ENCODE measurements at regions not wholly inside any gene's neighbourhood (a gene's known extent, or its start where the extent isn't known, plus 50 kb on each side); places are given as distances from the start of the nearest gene placed in this dataset.

DNA sequence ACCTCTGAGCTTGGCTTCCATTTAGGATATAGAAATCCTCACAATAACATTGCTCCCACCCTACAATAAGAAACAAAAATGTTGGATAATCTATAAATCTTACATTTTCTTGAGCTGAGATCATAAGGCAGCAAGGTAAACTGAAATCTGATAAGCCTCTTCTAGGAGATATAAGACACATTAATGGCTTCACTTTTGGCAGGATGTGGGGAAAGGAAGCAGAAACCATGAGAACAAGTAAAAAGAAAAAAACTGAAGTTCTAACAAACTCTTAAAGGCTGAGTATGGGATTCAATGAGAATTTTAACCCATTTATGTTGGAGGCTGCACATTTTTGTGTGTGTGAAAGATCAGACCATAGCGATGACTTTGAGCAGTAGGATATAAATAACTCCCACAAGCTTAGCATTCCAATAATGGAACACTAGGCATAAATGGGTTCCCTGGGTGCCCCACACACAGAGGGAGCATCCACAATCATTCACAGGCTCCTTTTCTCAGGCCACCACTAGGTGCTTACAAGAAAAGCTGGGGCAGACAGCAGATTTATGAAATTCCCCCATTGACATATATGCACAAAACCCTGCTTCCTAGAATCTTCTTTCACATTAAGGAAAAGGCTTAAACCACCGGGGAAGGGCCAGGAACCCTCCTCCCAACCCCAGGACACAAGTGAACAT is 564.9 kb upstream of the MGMT start:
- DNase-seq (ENCODE audit: extremely low read depth in 1 of 2, low read depth in 1 of 2), result no peak

DNA sequence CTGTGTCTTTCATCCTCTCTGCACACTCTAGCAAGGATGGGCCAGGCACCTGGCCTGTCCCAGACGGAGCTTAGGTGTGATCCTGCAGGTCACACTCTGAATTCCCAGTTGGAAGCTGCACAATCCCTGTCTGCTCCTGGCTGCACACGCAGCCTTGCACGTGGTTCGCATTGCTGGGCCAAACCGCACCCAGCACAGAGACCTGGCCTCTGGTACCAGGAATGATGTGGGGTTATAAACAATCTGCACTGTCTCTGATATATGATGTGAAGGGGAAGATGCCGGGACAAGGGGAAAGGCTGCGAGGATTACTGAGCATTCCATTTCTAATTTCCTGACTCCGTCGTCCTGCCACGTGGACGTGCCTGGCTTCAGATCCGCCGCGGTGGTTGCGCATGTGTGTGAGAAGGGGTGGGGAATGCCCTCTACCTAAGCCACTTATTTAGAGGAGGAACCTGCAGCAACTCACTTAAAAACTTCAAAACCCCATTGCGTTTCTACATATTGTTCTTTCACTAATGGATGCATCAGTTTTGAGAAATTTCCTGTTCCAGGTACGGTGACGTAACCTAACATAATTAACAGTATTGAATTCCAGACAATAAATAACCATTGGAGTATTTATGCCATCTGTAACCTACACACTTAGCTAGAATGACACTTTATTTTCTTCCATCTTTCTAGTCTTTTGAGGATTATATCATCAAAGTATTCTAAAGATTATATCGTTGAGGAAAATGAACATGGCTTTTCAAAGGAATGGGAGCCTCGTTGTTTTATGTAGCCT is 559.7 kb upstream of the MGMT start:
- no peak for DNase-seq (ENCODE audit: extremely low read depth in 1 of 2, low read depth in 1 of 2)

DNA sequence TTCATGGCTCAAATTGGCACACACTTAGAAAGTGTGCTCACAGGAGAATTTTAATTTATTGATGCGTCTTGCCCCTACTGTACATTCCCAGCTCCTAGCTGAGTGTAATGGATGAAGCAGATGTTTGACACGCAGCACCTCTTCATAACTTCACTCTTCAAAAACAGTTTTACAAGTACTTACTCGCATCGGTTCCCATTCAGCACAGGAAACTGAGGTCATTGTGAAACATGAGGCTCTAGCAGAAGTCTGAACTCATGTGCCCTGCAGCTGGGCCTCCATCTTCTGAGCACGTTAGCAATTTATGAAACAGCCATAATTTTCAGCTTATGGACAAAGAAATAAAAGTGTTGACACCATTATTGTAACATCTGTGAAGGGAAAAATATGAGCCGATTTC is 558.9 kb upstream of the MGMT start:
- no peak for DNase-seq (ENCODE audit: extremely low read depth in 1 of 2, low read depth in 1 of 2)

DNA sequence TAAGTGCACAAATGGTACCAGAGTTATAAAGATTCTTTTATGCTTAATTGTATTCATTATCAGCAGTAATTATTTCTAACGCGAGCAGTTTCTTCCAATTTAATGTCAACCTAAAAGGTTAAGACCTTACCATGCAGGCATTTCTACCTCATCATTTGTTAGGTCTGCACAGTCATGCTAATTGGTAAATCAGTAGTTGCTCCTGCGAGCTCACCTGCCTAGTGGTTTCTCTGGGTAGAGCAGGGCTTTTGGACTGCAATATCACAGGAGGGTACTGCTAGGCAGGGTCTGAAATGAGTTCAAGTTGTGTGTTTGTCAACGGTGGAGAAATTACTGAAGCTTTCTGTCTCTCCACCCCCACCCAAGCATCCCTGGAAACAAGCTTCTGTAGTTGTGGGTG is 558.5 kb upstream of the MGMT start:
- DNase-seq (ENCODE audit: extremely low read depth in 1 of 2, low read depth in 1 of 2), result no peak

DNA sequence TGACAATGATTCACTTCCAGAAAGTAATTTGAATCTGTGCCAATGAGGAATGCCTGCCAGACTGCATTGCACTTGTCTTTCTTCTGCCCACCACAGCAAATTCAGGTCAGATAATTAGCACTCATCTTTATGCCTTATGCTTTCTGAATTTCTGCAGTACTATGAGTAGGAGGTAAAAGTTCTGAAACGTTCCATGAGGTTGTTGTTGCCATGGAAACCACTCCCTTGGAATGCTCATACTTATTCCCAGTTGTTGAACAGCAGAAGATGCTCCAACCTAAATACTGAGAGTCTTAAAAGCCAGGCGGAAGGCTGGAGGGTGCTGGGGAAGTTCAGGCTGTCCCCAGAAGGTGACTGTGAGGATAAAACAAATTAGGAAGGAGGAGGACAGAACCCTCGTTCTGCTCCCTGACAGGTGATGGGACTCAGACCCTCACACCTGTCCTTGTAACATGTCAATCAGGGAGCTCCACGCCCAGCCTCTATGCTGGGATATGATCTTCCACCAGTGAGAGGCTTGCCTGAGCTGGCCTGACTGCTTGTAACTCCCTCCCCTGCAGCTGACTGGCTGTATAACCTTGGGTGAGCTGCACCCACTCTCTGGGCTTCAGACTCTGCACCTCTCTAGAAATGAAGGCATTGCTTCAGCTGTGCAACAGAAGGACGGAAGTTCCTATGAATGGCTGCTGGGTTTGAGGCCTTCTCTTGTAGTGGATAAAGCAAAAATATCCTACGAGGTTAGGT is 554.3 kb upstream of the MGMT start:
- DNase-seq (ENCODE audit: extremely low read depth in 1 of 2, low read depth in 1 of 2), result no peak

DNA sequence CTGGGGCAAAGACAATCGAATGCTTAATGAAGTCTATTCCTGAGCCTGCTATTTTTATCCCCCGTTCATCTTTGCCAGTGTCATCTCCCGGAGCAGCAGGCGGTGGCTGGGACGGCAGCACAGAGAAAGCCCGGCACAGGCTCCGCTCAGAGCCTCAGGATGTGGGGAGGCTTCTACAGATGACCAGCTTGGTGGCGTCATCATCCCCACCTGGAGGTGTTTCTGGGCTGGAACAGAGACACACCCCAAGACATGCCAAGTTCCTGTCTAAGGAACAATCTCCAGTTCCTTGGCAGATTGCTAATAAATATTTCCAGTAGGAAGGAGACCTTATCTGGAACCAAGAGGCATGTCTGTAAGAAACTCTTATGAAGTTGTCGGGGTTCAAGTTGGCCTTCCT is 552.4 kb upstream of the MGMT start:
- DNase-seq (ENCODE audit: extremely low read depth in 1 of 2, low read depth in 1 of 2), result no peak

DNA sequence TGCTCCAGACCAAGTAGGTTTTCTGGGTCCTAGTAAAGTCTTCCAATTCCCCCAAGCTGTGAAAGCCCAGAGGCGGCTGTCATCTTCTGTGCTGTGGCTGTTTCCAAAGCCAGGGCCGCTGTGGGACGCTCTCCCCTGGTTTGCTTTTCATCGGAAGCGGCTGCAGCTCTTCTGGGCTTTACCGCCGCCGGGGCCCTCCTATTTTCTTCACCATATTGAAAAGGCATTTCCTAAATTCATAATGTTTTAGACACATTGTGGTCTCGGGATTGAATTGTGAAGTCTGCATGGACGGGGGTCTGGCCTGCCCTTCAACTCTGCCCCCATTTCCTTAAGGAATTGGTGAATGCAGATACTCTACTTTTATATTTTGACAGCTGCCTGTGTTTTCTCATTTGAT is 551.4 kb upstream of the MGMT start:
- no peak for DNase-seq (ENCODE audit: extremely low read depth in 1 of 2, low read depth in 1 of 2)

DNA sequence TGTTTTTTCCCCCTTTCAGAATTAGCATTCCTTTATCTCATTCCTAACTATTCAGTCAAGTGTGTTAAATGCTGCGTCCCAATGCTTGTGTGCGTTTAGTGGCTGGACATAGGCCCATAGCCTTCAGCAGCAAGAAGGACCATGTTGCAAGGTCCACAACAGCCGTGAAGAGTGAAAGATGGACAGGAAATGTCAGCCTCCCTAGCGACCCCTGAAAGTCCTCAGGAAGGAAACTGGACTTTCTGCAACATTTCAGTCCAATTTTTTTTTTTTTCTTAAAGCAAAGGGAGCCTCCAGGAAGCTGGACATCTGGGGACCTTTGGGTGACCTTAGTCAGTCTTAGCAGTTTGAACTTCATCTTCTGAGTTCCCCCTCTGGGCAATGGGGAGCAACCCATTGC is 550.7 kb upstream of the MGMT start:
- no peak for DNase-seq (ENCODE audit: extremely low read depth in 1 of 2, low read depth in 1 of 2)

DNA sequence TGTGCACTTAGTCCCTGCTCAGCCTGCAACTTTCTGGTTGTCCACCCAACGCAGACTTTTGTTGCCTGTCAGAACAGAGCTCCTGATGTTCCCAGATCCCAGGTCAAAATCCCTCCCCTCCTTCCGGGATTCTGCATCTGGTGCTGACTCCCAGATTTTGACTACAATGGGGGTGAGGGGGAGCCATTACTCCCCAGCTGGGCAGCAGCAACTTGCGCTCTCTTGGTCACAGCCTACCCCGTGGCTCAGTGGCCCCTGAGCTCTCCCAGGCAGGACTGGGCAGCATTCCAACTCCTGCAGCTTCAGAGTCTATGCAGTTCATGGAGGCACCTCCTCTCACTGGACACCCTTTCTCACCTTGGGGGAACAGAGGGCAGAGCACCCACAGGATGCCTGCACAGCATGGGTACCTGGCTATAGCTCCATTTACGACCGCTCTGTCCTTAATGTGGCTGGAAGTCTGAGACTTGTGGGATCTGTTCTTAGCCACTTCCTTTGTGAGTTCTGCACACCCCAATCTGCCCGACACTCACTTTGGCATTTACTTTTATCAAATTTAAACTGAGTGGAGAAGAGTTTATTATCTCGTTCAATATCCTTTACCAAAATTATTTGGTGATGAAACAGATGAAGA is 545.5 kb upstream of the MGMT start:
- DNase-seq (ENCODE audit: extremely low read depth in 1 of 2, low read depth in 1 of 2), result no peak

DNA sequence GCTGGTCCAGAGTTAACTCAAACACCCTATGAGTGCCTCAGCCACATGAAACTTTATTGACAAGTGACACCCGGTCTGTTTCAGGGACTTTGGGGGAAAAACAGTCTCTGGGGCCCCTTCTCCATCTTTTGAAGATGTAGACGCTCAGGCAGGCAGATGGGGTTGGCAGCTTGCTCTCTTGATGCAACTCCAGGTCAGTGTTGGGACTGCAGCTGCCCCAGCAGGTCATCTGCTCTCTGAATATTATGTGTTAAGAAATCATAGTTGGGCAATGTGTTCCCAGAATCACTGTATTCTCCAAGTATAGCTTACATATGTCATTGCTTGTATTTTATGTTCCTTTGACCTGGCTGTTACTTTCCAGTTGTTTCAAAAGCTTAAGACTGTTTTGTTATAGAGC is 544.9 kb upstream of the MGMT start:
- DNase-seq (ENCODE audit: extremely low read depth in 1 of 2, low read depth in 1 of 2), result no peak

DNA sequence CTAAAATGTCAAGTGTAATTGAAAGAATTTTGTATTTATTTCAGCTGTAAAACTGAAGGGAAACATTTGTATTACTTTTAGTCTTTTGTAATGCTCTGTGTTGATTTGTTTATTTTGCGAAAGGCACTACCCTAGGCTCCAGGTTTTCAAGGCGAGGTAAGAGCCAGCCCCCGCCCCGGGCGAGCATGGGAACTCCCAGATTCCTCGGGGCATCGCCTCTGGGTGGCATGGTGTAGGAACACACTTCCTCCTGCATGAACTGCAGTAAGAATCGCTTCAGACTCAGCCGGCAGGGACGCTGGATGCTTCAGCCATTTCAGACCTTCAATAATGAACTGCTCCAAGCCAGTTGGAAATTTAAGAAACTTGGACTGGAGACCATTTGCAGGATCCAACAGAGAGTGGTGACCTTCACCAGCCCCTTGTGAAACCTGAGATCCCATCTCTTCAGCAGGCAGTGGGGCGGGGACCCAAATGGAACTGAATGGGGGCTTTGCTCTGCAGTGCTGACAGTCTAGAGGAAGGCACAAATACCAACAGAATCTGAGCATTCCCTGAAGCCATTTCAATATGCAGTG is 544.3 kb upstream of the MGMT start:
- DNase-seq (ENCODE audit: extremely low read depth in 1 of 2, low read depth in 1 of 2), result no peak

DNA sequence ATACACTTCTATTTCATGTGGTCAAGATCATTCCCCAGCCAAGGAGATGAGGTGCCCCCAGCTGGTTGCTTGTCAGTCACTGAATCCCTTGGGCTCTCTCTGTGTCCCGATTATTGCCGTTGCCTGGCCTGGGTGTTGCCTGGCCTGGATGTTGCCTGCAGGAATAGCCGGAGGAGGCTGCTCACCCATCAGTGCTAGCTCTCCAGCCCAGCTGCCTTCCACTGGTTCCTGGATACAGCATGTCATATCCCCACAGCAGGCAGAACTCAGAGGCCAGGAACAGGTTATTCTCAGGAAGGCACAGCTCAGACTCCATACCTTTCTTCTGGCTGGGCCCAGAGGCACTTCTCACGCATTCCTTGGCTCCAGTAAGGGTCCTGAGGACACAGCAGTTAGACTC is 542.1 kb upstream of the MGMT start:
- no peak for DNase-seq (ENCODE audit: extremely low read depth in 1 of 2, low read depth in 1 of 2)

DNA sequence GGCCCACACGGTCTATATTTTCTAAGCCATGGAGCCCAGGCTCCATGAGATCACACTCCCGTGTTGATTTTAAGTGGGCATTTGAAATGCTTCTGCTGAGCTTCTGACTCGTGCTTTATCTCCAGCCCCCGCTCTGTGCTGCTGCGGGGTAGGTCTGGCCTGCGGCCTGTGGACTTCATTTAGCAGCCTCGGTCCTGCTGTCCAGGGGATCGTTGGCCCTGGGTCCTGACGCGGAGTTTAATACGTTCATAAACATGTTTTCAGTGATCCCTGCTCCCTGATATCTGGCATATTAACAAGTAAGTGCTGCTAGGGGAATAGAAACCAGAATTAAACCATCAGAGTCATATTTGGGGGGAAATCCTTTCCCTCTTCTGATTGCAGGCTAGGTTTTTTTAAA is 540.3 kb upstream of the MGMT start:
- no peak for DNase-seq (ENCODE audit: extremely low read depth in 1 of 2, low read depth in 1 of 2)

DNA sequence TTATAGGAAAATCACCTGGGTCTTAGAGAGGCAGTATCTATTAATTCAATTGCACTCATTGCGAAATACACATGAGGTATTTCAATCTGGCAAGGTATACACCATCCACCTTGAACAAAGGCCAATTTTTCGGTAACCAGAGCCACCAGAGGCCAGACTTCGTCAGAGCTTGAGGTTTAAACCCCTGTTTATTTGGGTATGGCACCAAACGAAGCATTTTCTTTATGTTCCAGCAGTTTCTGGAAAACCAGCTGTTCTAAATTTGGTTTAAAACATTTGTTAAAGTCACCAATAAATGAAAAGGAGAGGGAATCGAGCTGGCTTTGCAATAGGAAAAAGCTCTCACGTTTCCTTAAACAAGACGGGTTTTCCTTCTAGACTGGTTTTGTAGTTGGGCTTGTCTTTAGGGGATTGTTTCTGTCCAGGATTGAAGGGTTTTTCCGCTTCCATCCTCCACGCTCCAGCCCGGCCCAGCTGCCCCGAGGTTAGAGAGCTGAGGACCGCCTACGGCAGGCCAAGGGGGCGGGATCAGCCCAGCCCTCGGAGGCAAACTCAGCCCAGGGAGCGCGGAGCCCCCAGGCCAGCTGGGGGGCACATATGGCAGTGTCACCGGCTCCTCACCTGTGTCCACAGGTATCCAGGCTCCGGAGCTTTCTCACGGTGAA is 539.4 kb upstream of the MGMT start:
- no peak for DNase-seq (ENCODE audit: extremely low read depth in 1 of 2, low read depth in 1 of 2)

DNA sequence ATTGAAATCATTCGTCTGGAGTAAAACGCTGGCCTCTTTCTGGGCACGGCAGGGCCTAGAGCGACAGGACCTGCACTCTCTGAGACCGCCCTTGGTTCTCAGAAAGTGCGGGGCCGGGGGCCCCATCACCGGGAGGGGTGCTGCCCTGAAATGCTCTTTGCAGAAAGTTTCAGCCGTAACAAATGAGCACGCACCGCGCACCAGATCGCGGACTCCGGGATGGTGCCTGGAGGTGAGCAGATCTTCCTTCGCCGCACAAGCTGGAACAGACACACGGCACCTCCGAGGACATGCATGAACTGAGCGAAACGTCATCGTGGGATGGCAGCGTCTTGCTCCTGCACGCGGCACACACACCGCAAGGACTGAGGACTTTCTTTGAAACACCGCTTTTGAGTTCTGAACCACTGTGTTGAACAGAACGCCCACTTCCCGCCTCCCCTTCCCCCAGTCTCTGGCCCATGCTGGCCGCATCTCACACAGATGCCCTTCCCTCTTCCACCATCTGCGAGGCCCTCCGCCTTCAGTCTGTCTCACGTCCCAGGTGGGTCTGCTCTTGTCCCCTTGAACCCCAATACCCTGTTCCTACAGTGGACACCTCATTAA is 538.7 kb upstream of the MGMT start:
- no peak for DNase-seq (ENCODE audit: extremely low read depth in 1 of 2, low read depth in 1 of 2)

DNA sequence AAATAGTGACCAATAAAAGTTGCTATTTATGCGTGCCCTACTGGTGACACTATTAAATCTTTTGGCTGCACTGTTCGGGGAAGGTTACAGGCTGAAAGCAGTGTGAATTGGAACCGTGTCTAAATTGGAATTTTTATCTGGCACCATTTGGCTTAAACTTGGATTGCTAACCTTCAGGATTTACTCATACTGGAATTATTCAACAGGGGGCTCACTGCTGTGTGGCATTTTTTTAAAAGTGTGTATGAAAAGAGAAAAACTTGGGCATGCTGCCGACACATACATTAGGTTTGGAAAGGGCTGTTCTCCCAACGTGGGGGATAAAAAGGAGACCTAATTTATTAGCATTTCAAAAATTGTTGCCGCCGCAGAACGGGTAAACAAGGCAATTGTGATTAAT is 537.9 kb upstream of the MGMT start:
- DNase-seq (ENCODE audit: extremely low read depth in 1 of 2, low read depth in 1 of 2), result no peak

DNA sequence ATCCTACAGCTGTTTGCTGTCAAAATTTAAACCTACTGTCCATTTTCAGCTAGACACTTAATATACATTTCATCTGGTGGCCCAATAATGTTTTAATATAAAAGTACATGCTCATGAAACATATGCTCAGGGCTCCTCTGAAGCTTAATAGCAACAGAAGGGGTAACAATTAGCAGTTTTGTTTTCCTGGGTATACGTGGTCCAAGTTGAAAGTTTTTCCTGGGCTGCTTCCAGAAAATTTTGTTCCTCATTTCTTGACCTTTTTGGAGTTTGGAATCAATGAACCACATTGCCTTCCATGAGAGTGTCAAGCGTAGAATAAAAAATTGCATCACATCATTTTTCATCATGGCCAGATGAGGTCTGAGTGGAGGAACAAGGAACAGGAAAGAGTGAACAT is 537.3 kb upstream of the MGMT start:
- DNase-seq (ENCODE audit: extremely low read depth in 1 of 2, low read depth in 1 of 2), result no peak

DNA sequence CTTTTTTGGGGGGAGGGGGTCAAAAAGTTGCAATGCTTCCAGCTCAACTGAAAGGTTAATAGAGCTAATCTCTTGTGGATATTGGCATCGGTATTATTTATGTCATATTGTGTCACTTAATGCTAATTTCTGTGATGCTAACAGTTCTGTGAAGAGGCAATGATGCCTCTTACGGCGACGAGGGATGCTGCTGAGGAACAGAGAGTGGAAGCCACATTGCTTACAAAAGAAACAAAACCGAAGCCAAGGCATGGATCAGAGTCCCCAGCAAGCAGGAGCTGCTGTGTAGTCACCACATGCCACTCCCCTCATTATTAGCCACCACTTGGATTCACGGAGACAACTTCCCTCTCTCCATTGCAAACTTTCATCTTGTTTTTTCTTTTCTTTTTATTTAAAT is 536.5 kb upstream of the MGMT start:
- no peak for DNase-seq (ENCODE audit: extremely low read depth in 1 of 2, low read depth in 1 of 2)

DNA sequence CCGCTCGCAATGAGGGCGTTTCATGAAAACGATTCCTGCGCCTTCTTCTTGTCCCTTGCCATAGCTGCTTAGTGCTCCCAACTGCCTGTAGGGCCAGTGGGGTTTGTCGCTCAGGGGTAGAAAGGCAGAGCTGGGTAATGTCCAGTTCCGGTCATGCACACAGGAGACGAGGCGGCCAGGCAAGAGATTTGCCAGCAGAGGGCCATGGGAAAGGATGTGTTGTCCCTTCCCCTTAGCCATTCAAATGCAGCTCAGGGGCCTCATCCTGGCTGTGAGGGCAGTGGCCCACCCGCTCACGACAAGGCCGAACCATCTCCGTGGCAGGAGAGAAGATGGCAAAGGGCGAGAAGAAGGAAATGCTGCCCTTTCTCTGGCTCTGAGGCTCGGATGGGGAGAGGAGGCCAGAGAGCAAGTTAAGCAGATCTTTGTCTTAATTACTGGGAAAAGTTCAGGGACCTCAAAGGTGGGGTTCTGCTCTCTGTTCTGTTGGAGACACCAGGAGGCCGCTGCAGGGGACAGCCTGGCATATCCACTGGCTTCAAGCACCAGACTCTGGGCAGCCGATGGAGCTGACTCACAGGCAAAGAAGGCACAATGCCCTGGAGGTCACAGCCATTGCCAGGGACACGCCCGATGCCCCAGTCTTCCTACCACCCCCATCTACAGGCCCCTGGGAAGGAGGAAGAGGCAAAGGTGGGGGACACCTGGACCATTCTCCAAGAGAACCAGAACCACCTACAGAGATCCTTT is 534.8 kb upstream of the MGMT start:
- DNase-seq (ENCODE audit: extremely low read depth in 1 of 2, low read depth in 1 of 2), result no peak

DNA sequence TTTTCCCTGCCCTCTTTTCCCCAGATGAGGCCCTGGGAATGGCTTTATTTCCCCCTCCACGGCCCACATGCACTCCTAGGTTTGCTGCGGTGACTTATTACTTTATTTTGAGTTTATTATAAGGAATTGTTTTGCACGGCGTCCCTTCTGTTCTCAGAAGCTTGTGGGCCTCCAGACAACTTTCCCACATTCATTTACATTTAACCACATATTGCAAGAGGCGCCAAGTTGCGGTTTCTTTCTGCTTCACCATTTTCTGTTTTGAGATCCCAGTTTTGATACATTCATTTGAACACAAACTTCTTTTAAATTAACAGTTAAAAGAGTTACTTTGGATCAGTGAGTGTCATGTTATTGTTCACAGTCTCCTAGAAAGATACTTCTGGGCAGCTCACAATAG is 532.5 kb upstream of the MGMT start:
- DNase-seq (ENCODE audit: extremely low read depth in 1 of 2, low read depth in 1 of 2), result no peak

Measured in activated CD8-positive, alpha-beta memory T cell treated with anti-CD3 and anti-CD28 coated beads for 1 hour (primary cell).